ENCODE measurements at regions not wholly inside any gene's neighbourhood (a gene's known extent, or its start where the extent isn't known, plus 50 kb on each side); places are given as distances from the start of the nearest gene placed in this dataset.

DNA sequence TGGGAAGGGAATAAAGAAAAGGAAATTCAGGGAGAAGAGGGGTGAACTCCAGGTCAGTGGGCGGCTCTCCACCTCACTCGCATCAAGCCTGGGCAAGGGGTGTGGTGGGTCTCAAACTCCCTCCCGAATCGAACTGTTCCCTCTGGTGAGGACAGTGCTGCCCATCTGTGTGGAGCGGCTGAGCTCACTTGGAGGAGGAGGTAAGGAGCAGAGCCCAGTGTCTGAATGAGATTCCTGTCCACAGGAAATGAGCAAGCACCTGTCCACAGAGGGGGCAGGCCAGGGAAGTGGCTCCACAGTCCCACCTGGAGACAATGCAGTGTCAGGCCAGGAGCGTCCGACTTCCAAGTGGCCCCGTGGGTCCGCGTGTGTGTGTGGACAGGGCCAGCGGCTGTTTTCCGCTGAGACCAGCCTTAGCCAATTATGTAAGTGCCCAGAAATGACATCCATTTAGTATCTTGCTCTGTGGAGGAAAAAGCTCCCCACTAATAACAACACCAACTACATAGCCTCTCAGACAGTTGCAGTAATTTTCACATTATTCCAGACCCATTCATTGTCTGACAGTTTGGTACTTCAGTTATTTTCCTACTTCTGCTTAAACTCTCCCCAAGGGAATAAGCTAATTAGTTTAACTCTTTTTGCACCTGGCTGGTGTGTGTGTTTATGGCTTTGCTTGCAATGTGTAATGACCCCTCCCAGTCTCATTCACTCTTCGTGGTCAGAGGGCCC is 114.6 kb downstream of the SOX1 start:
- TF ChIP-seq POLR2AphosphoS5 (IDR thresholded peaks at IDR 0.05): no peak
- TF ChIP-seq, protein P1, sequence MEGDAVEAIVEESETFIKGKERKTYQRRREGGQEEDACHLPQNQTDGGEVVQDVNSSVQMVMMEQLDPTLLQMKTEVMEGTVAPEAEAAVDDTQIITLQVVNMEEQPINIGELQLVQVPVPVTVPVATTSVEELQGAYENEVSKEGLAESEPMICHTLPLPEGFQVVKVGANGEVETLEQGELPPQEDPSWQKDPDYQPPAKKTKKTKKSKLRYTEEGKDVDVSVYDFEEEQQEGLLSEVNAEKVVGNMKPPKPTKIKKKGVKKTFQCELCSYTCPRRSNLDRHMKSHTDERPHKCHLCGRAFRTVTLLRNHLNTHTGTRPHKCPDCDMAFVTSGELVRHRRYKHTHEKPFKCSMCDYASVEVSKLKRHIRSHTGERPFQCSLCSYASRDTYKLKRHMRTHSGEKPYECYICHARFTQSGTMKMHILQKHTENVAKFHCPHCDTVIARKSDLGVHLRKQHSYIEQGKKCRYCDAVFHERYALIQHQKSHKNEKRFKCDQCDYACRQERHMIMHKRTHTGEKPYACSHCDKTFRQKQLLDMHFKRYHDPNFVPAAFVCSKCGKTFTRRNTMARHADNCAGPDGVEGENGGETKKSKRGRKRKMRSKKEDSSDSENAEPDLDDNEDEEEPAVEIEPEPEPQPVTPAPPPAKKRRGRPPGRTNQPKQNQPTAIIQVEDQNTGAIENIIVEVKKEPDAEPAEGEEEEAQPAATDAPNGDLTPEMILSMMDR (IDR thresholded peaks at IDR 0.05): no peak
- no peak for TF ChIP-seq POLR2A (IDR thresholded peaks at IDR 0.05)
- TF ChIP-seq EP300 (IDR thresholded peaks at IDR 0.05): no peak
- Histone ChIP-seq H3K4me3 (no peak overlapping the region), H3K27me3 (peaks cover 0 to 28% (median 0%) of the 10 kb centered on the region in 3 donors), H3K36me3 (no peaks in the 10 kb centered on the region), H3K4me1 (no peaks in the 10 kb centered on the region), H3K9me3 (peaks cover 0 to 5% (median 0%) of the 10 kb centered on the region in 4 donors), H3K27ac (no peak overlapping the region)
- intact Hi-C loops (cut with DNase I; ENCODE audit: low total_unique reads): no loop called here
- DNase-seq: no peak
- 61 to 69% (median 63%) methylated on average over 13 of the region's 13 CpGs for WGBS, 5 donors

DNA sequence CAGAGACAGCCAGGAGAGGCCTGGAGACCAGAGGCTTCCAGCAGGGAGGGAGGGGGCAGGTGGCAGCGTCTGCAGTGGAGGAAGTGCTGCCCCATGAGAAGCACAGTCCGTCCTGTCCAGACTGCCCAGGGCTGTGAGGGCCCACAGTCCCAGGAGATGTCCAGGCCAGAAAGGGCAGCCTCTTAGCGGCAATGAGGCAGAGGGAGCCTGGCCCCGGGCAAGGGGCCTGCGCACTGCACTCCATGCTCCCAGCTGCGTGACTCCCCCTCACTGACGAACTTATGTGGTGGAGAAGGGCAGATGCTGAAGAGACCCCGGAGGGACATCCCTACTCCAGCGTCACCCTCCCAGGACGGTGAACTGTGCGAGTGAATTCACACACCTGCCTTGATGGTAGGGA is 115.3 kb downstream of the SOX1 start:
- WGBS, 5 donors: 74 to 92% (median 78%) methylated on average over 8 to 11 of the region's 11 CpGs
- no peak for TF ChIP-seq POLR2A (IDR thresholded peaks at IDR 0.05)
- no peak for TF ChIP-seq POLR2AphosphoS5 (IDR thresholded peaks at IDR 0.05)
- TF ChIP-seq EP300 (IDR thresholded peaks at IDR 0.05): no peak
- TF ChIP-seq, protein P1 (IDR thresholded peaks at IDR 0.05): no peak
- peaks cover 0 to 7% (median 0%) of the 10 kb centered on the region in 4 donors for H3K9me3 ChIP-seq

GRCh38 chr13:112182846-112183531 is 116.0 kb downstream of the SOX1 start:
- Histone ChIP-seq H3K36me3 (no peaks in the 10 kb centered on the region), H3K4me1 (no peaks in the 10 kb centered on the region), H3K27ac (no peak overlapping the region), H3K9me3 (peaks cover 0 to 7% (median 0%) of the 10 kb centered on the region in 4 donors), H3K4me3 (no peak overlapping the region), H3K27me3 (peaks cover 0 to 28% (median 0%) of the 10 kb centered on the region in 3 donors)
- TF ChIP-seq EP300 (IDR thresholded peaks at IDR 0.05) (no peak), POLR2AphosphoS5 (IDR thresholded peaks at IDR 0.05) (no peak), POLR2A (IDR thresholded peaks at IDR 0.05) (no peak)
- TF ChIP-seq, protein P1 (IDR thresholded peaks at IDR 0.05): no peak
- intact Hi-C loops (cut with DNase I; ENCODE audit: low total_unique reads): no loop called here
- DNase-seq: no peak
- WGBS, 5 donors: 68 to 76% (median 72%) methylated on average over 15 to 24 of the region's 24 CpGs

More for the DNA sequence above, 115.3 kb downstream of the SOX1 start:
- no peak for DNase-seq
- Histone ChIP-seq H3K4me3 (no peak overlapping the region), H3K4me1 (no peaks in the 10 kb centered on the region), H3K36me3 (no peaks in the 10 kb centered on the region), H3K27me3 (peaks cover 0 to 28% (median 0%) of the 10 kb centered on the region in 3 donors), H3K27ac (no peak overlapping the region)
- intact Hi-C loops (cut with DNase I; ENCODE audit: low total_unique reads): no loop called here

- no peak for TF ChIP-seq POLR2A (IDR thresholded peaks at IDR 0.05)
- no peak for TF ChIP-seq POLR2AphosphoS5 (IDR thresholded peaks at IDR 0.05)
- TF ChIP-seq, protein P1 (IDR thresholded peaks at IDR 0.05): no peak
- no peak for TF ChIP-seq EP300 (IDR thresholded peaks at IDR 0.05)
- peaks cover 0 to 7% (median 0%) of the 10 kb centered on the region in 4 donors for H3K9me3 ChIP-seq
- no peaks in the 10 kb centered on the region for H3K36me3 ChIP-seq
- intact Hi-C loops (cut with DNase I; ENCODE audit: low total_unique reads): no loop called here
- no peak for DNase-seq
- no peak overlapping the region for H3K27ac ChIP-seq
- 73 to 84% (median 82%) methylated on average over 22 to 24 of the region's 24 CpGs for WGBS, 5 donors
- H3K4me1 ChIP-seq: no peaks in the 10 kb centered on the region
- H3K4me3 ChIP-seq: no peak overlapping the region
- peaks cover 0 to 27% (median 0%) of the 10 kb centered on the region in 3 donors for H3K27me3 ChIP-seq
Measured at GRCh38 chr13:112183532-112184090, 116.7 kb downstream of the SOX1 start.
